ENCODE measurements at regions not wholly inside any gene's neighbourhood (a gene's known extent, or its start where the extent isn't known, plus 50 kb on each side); places are given as distances from the start of the nearest gene placed in this dataset.
"Not testable (repeated sequence)": the region's sequence is repeated elsewhere in the genome, so short reads cannot be mapped to it uniquely, and the experiment has no call there.

DNA sequence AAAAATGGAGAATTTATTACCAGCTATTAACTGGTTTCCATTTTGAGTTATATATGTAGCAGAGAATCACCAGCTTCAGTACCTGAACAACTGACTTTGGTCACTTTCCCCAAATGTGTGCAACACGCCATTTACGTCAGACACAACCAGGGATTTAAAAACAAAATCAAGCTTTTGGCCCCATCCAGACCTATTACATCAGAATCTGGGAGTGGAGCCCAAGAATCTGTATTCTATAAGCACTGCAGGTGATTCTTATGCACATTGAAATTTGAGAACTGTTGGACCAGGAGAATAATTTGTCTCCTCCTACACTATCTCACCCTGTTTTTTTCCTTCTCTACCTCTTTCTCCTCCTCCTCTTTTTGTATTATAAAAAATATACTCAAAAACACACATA is 295.9 kb downstream of the PRELID2 start:
- no peak for TF ChIP-seq CTCF (IDR thresholded peaks at IDR 0.05; ENCODE audit: low read depth, low read length, missing control alignments)
- H3K27ac ChIP-seq, result no peak overlapping the region
- no peaks in the 10 kb centered on the region for H3K27me3 ChIP-seq (replicated peaks)
- in situ Hi-C loops (cut with HindIII; ENCODE audit: low pct_ligation_motif_present, low sequenced_read_pairs), result no loop called here
- no peak for DNase-seq
- H3K4me3 ChIP-seq (ENCODE audit: low read depth, low read length), result no peak overlapping the region
- H3K36me3 ChIP-seq (replicated peaks), result no peaks in the 10 kb centered on the region

DNA sequence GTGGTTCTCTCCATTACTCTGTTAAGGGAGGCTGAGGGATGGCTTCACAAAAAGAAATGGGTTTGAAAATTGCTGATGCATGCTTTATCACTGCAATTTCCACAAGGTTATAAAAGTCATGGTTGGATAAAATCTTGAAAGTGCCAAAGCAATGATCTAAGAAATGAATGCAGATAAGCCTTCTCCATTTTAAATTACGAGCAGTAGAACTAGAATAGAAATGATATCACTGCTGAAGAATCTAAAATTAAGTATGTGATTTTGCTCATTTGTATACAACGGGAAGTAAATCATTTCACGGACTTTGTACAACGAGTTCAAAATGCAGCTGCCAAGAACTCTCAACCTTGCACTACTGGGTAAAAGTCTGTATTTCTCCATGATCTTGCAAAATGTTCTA is 299.0 kb downstream of the PRELID2 start:
- TF ChIP-seq CTCF (IDR thresholded peaks at IDR 0.05; ENCODE audit: low read depth, low read length, missing control alignments), result no peak
- Histone ChIP-seq H3K27me3 (replicated peaks) (no peaks in the 10 kb centered on the region), H3K36me3 (replicated peaks) (no peaks in the 10 kb centered on the region), H3K27ac (no peak overlapping the region), H3K4me3 (ENCODE audit: low read depth, low read length) (no peak overlapping the region)
- DNase-seq, result no peak
- in situ Hi-C loops (cut with HindIII; ENCODE audit: low pct_ligation_motif_present, low sequenced_read_pairs), result no loop called here

DNA sequence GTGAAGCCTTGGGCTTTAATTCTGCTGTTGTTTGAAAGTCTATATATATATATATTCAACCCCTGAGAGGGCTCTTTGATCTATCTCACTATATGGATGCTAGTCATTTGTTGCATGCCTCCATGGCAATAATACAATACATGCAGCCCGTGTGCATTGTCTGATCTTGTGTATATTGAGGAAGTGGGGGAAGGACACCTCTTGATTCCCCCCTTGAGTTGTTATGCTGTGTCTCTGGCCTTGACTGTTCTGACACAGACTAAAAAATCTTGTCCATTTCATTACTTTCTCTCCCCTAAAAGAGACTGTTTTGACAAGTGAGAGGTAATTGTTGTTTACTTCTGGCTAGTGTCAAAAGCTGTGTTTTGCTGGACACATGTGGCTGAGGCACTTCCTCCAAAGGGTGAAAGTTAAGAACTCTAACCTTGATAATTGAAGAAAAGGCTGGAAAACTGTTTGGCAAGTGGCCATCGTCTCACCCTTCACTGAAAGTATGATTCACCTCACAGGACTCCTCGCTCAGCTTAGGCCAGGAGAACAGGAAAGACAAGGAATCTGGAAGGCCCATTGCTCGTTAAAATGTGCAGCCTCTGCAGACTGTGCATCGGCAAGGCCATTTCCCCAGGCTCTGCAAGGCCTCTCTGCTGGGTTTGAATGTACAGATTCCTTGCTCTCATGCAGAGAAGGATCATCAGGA is 304.0 kb downstream of the PRELID2 start:
- peak; percentile 78 for DNase-seq
- Histone ChIP-seq H3K27ac (no peak overlapping the region), H3K27me3 (replicated peaks) (no peaks in the 10 kb centered on the region), H3K4me3 (ENCODE audit: low read depth, low read length) (no peak overlapping the region), H3K36me3 (replicated peaks) (no peaks in the 10 kb centered on the region)
- in situ Hi-C loops (cut with HindIII; ENCODE audit: low pct_ligation_motif_present, low sequenced_read_pairs), result no loop called here
- TF ChIP-seq CTCF (IDR thresholded peaks at IDR 0.05; ENCODE audit: low read depth, low read length, missing control alignments), result no peak

DNA sequence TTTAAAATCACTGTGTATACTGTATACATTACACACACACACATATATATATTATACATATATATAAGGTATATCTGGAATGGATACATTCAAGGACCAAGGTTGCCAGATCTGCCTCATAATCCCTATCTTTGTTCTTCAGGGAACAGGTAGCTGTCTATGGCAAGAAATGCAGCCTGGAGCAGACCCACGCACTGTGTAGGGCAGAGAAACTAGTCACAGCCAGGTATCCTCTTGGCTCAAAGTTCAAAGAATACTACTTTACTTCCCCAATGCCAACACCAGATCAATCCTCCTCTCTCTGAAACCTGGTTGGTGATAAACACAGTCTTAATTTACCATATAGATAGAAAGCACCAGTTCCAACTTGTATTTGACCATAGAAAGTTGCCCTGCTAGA is 313.6 kb downstream of the PRELID2 start:
- Histone ChIP-seq H3K36me3 (replicated peaks) (no peaks in the 10 kb centered on the region), H3K27ac (no peak overlapping the region), H3K27me3 (replicated peaks) (no peaks in the 10 kb centered on the region), H3K4me3 (ENCODE audit: low read depth, low read length) (no peak overlapping the region)
- in situ Hi-C loops (cut with HindIII; ENCODE audit: low pct_ligation_motif_present, low sequenced_read_pairs), result no loop called here
- no peak for DNase-seq
- TF ChIP-seq CTCF (IDR thresholded peaks at IDR 0.05; ENCODE audit: low read depth, low read length, missing control alignments), result no peak

DNA sequence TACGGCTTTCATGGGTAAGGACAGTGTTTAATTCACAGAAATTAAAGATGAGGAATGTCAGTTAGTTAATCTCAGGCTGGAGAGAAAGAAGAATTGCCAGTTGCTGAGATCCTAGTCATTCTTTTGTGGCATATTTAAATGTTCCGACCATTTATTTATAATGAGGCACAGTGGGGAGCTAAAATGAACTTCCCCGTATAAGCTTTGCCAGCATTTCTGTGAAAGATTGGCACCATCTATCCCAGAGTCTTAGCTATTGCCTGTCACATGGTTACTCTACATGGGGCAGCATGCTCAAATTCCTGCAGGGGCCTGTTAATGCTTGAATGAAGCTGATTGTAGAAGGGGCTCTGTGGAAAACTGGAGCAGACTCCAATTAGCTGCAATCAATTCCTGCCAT is 314.1 kb downstream of the PRELID2 start:
- no peak overlapping the region for H3K4me3 ChIP-seq (ENCODE audit: low read depth, low read length)
- DNase-seq, result no peak
- no peaks in the 10 kb centered on the region for H3K36me3 ChIP-seq (replicated peaks)
- in situ Hi-C loops (cut with HindIII; ENCODE audit: low pct_ligation_motif_present, low sequenced_read_pairs), result no loop called here
- H3K27ac ChIP-seq, result no peak overlapping the region
- no peak for TF ChIP-seq CTCF (IDR thresholded peaks at IDR 0.05; ENCODE audit: low read depth, low read length, missing control alignments)
- H3K27me3 ChIP-seq (replicated peaks), result no peaks in the 10 kb centered on the region

DNA sequence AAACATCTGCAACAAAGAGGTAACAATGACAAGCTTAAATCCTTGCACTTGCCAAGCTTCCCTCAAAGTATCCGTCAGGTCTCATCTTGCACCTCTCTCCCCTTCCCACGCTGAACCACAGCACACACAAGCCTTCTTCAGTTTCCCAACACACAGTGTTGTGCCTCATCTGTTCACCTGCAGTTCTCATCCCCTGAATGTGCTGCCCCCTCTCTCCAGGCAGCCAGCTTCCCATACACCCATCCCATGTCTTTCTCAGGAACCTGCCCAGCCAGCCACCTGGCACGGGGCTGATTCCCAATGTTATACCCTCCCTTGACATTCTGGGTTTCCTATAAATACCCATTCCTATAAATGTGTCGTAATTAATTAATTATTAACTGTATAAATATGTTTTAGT is 314.8 kb downstream of the PRELID2 start:
- DNase-seq, result no peak
- Histone ChIP-seq H3K4me3 (ENCODE audit: low read depth, low read length) (no peak overlapping the region), H3K36me3 (replicated peaks) (no peaks in the 10 kb centered on the region), H3K27ac (no peak overlapping the region), H3K27me3 (replicated peaks) (no peaks in the 10 kb centered on the region)
- TF ChIP-seq CTCF (IDR thresholded peaks at IDR 0.05; ENCODE audit: low read depth, low read length, missing control alignments), result no peak
- in situ Hi-C loops (cut with HindIII; ENCODE audit: low pct_ligation_motif_present, low sequenced_read_pairs), result no loop called here

GRCh38 chr5:145517588-145517987 is 317.6 kb downstream of the PRELID2 start:
- in situ Hi-C loops (cut with HindIII; ENCODE audit: low pct_ligation_motif_present, low sequenced_read_pairs); DNase-seq: not testable (repeated sequence)

More at GRCh38 chr5:145517588-145517987, 317.6 kb downstream of the PRELID2 start:
- H3K36me3 ChIP-seq (replicated peaks); H3K27me3 ChIP-seq (replicated peaks); H3K27ac ChIP-seq; H3K4me3 ChIP-seq (ENCODE audit: low read depth, low read length): not testable (repeated sequence)
